Transverse colon (tissue), 4 donors: ENCODE measurements at regions not wholly inside any gene's neighbourhood (a gene's known extent, or its start where the extent isn't known, plus 50 kb on each side); places are given as distances from the start of the nearest gene placed in this dataset.

Experiments used
- DNase-seq: peaks from one replicate; pipeline ENCODE4 v3.0.0-alpha.2; 2019
- H3K27ac ChIP-seq, 4 donors: fragments of 200-600 bp; sonication (generic); 2 replicates each; pipeline ENCODE4 v1.5.1; 2016 to 2018; ENCODE audit warnings: inconsistent platforms in 4 of 4
- H3K27me3 ChIP-seq: fragments of 200-600 bp; sonication (generic); 2 replicates; pipeline ENCODE4 v1.5.1; 2017; ENCODE audit warnings: inconsistent platforms
- H3K36me3 ChIP-seq, 4 donors: fragments of 200-600 bp; sonication (generic); 2 replicates each; pipeline ENCODE4 v1.5.1; 2017 to 2019; ENCODE audit warnings: inconsistent platforms in 4 of 4
- H3K4me1 ChIP-seq, 4 donors: fragments of 200-600 bp; sonication (generic); 2 replicates each; pipeline ENCODE4 v1.5.1; 2017 to 2020; ENCODE audit warnings: inconsistent platforms in 4 of 4
- H3K4me3 ChIP-seq, 4 donors: fragments of 200-600 bp; sonication (generic); 1 replicate in 1 of 4; 2 replicates in 3 of 4; pipeline versions ENCODE4 v1.5.1 to v1.6.1; 2017 to 2019; ENCODE audit warnings: inconsistent platforms in 4 of 4
- H3K9me3 ChIP-seq, 2 donors: fragments of 200-600 bp; sonication (generic); 2 replicates each; pipeline ENCODE4 v1.5.1; 2017 to 2019; ENCODE audit warnings: inconsistent platforms in 2 of 2
- EP300 ChIP-seq: sonication (generic); formaldehyde crosslinking; IDR thresholded peaks from one replicate; pipeline ENCODE4 v1.6.1; 2017; ENCODE audit warnings: antibody characterized with exemption, low read depth
- POLR2A ChIP-seq: fragments of 450-650 bp; IDR thresholded peaks from one replicate; pipeline ENCODE4 v1.6.1; 2016; ENCODE audit warnings: antibody characterized with exemption, mild to moderate bottlenecking, moderate library complexity
- POLR2AphosphoS5 ChIP-seq, 3 donors: sonication (generic); formaldehyde crosslinking; IDR thresholded peaks; one replicate each; pipeline ENCODE4 v1.6.1; 2016; ENCODE audit warnings: antibody characterized with exemption in 3 of 3
- WGBS, 2 donors: methylation state at CpG; one replicate each; pipeline ENCODE4 v1.1.5; 2018; ENCODE audit warnings: low coverage in 1 of 2; 5-methylcytosine and 5-hydroxymethylcytosine counted together
- in situ Hi-C, 4 donors: fragments of 200-750 bp; cut with MboI; loops; one replicate each; pipeline versions ENCODE4 v1.15.0 to v1.15.1; 2017; ENCODE audit warnings: low sequenced_read_pairs in 3 of 4, low pct_ligation_motif_present in 1 of 4, low pct_unique_long_range_greater_than_20kb in 1 of 4
- intact Hi-C: fragments of 100-400 bp; cut with DNase I; formaldehyde crosslinking; loops from one replicate; pipeline ENCODE4 v1.15.1; 2023; ENCODE audit warnings: low total_unique reads
- TF ChIP-seq, protein P1 (sequence below), 5 experiments: fragments of 200-600 bp in 3 of 5; fragments of 450-650 bp in 2 of 5; sonication (generic) in 3 of 5; IDR thresholded peaks; 1 replicate in 2 of 5; 2 replicates in 3 of 5; pipeline ENCODE4 v1.5.1; 2016 to 2017; ENCODE audit warnings: antibody characterized with exemption in 5 of 5, inconsistent platforms in 3 of 5, mild to moderate bottlenecking in 2 of 5, moderate library complexity in 1 of 5

DNA sequence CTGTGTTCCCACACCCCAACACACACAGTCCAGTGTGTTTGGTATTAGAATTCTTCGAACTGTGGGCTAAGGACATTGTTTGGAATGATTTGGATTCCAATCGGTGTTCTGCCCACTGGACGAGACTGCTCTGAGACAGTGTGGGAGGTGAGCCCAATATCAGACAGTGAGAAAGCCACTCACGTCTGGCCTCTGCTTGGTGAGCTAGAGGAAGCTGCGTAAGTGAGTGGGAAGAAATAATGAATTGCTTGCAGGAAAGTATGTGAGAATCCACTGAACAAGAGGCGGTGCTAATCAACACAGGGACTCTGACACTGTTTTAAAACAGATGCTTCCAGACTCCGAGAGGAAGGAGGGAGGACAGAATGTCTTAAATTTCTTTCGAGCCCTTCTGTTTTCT, 675.0 kb upstream of the ANKRD30A start:
- Histone ChIP-seq H3K4me3 (no peak overlapping the region), H3K27ac (peak overlapping the region in 2 of 4 donors; percentile 7 to 19), H3K36me3 (no peaks in the 10 kb centered on the region), H3K9me3 (no peaks in the 10 kb centered on the region), H3K27me3 (no peaks in the 10 kb centered on the region), H3K4me1 (peaks cover 0 to 3% (median 0%) of the 10 kb centered on the region in 4 donors)
- no peak for DNase-seq
- intact Hi-C loops (no loop called here), in situ Hi-C loops (no loop called here)
- no peak for TF ChIP-seq EP300
- TF ChIP-seq, protein P1, sequence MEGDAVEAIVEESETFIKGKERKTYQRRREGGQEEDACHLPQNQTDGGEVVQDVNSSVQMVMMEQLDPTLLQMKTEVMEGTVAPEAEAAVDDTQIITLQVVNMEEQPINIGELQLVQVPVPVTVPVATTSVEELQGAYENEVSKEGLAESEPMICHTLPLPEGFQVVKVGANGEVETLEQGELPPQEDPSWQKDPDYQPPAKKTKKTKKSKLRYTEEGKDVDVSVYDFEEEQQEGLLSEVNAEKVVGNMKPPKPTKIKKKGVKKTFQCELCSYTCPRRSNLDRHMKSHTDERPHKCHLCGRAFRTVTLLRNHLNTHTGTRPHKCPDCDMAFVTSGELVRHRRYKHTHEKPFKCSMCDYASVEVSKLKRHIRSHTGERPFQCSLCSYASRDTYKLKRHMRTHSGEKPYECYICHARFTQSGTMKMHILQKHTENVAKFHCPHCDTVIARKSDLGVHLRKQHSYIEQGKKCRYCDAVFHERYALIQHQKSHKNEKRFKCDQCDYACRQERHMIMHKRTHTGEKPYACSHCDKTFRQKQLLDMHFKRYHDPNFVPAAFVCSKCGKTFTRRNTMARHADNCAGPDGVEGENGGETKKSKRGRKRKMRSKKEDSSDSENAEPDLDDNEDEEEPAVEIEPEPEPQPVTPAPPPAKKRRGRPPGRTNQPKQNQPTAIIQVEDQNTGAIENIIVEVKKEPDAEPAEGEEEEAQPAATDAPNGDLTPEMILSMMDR (IDR thresholded peaks at IDR 0.05): no peak
- TF ChIP-seq POLR2AphosphoS5 (IDR thresholded peaks at IDR 0.05): peak in 1 of 3 donors; percentile 14
- no peak for TF ChIP-seq POLR2A
- WGBS, 2 donors: 51 to 70% methylated on average over 5 to 8 of the region's 8 CpGs

DNA sequence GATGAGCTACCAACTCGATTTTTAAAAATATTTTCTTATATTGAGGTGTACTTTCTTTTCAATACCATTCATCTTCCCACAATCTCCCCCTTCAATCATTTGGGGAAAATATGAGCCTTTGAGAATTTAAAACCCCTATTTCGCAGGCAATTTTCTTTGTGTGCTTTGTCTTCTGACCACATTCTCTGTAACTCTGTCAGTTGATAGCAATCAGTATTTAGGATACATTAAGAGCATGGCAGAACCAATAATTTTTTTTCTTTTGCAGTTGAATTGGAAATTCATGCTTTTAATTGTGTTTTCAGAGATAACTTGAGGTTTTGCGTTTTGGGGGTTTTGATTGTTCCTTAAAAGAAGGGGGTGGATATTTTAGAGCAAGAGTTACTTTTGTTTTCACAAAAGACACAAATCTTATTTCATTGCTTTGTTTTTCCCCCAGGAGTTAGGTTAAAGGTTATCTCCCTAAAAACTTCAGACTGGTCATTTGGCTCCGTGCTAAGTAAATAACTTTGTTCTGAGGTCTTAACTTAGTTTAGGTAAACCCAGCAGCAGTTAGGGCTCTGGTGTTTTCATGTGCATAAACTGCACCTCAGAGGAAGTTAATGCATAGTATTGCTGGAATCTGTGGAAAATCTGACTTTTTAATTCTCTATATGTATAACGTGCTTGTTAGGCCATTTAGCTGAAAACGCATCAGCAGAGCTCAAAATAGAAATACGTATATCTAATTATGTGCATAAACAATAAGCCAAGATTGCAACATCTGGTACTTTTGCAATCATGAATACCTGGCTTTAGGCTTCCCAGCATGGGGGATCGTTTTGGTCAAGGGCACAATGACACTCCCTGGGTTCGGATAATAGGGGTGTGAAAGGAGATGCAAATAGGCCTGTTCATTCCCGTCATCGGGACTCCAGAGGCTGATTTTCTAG, 676.4 kb upstream of the ANKRD30A start:
- peak overlapping the region in 1 of 4 donors; percentile 7 for H3K27ac ChIP-seq
- H3K9me3 ChIP-seq: no peaks in the 10 kb centered on the region
- intact Hi-C loops: no loop called here
- no peak for DNase-seq
- in situ Hi-C loops: no loop called here
- 53 to 55% methylated on average over 10 to 11 of the region's 11 CpGs for WGBS, 2 donors
- no peaks in the 10 kb centered on the region for H3K36me3 ChIP-seq
- peaks cover 0 to 3% (median 0%) of the 10 kb centered on the region in 4 donors for H3K4me1 ChIP-seq
- TF ChIP-seq POLR2A: no peak
- TF ChIP-seq, protein P1 (IDR thresholded peaks at IDR 0.05): no peak
- TF ChIP-seq EP300: no peak
- no peak for TF ChIP-seq POLR2AphosphoS5 (IDR thresholded peaks at IDR 0.05)
- no peak overlapping the region for H3K4me3 ChIP-seq
- no peaks in the 10 kb centered on the region for H3K27me3 ChIP-seq

DNA sequence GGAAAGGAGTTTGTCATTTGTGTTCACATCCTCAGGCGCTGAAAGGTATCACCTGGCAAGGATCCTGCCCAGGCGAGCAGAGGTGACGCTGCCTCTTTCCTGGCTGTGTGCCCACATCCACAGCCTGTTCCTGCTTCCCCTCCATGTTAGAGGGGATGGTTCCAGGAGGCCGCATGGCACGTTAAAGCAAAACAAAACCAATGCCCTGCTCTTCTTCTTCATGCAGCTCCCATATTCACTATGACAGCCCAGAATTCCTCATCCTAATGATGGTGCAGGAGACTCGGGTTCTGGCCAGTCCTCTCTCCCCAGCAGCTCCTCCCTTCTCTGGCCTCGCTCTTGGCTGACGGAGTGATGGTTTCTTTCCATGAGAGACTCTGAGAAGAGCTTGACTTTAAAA, 678.5 kb upstream of the ANKRD30A start:
- no peaks in the 10 kb centered on the region for H3K27me3 ChIP-seq
- DNase-seq: no peak
- no peaks in the 10 kb centered on the region for H3K36me3 ChIP-seq
- intact Hi-C loops (no loop called here), in situ Hi-C loops (no loop called here)
- H3K4me3 ChIP-seq: no peak overlapping the region
- 58 to 63% methylated on average over 3 to 8 of the region's 8 CpGs for WGBS, 2 donors
- H3K4me1 ChIP-seq: peaks cover 0 to 3% (median 0%) of the 10 kb centered on the region in 4 donors
- TF ChIP-seq, protein P1 (IDR thresholded peaks at IDR 0.05): no peak
- TF ChIP-seq POLR2AphosphoS5 (IDR thresholded peaks at IDR 0.05): peak in 2 of 3 donors; percentile 38 to 39
- no peaks in the 10 kb centered on the region for H3K9me3 ChIP-seq
- peak overlapping the region in 2 of 4 donors; percentile 4 to 30 for H3K27ac ChIP-seq

DNA sequence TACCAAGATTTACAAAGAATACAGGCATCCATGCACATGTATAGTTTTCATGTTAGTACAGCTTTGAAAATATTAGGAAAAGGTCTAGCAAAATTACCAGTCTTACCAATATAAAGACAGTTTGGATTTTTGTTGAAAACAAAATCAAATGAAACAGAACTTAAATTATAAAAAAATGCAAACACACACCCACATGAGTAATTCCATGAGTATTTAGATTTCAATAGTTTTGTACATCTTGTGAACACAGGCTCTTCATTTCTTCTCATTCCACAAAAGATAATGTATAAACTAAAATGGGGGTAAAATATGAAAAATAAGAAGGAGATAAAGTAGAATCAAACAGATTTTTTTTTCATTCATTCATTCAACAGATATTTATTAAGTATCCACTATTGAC, 682.2 kb upstream of the ANKRD30A start:
- intact Hi-C loops (no loop called here), in situ Hi-C loops (no loop called here)
- Histone ChIP-seq H3K36me3 (no peaks in the 10 kb centered on the region), H3K27me3 (no peaks in the 10 kb centered on the region), H3K9me3 (no peaks in the 10 kb centered on the region), H3K4me1 (no peaks in the 10 kb centered on the region), H3K27ac (no peak overlapping the region), H3K4me3 (no peak overlapping the region)
- no peak for DNase-seq
- TF ChIP-seq EP300 (no peak), POLR2AphosphoS5 (IDR thresholded peaks at IDR 0.05) (no peak)
